ENCODE measurements at regions not wholly inside any gene's neighbourhood (a gene's known extent, or its start where the extent isn't known, plus 50 kb on each side); places are given as distances from the start of the nearest gene placed in this dataset.

GRCh38 chr13:90415902-90416301, 931.6 kb upstream of the MIR17HG start:
- H3K27me3 ChIP-seq: no peaks in the 10 kb centered on the region

GRCh38 chr13:90416519-90416918, 931.0 kb upstream of the MIR17HG start:
- 63% methylated on average over 5 of the region's 5 CpGs for WGBS (ENCODE audit: insufficient coverage, low coverage, low lambda C conversion rate, missing lambda C conversion rate)
- TF ChIP-seq POLR2A (IDR thresholded peaks at IDR 0.05) (no peak), CTCF (IDR thresholded peaks at IDR 0.05) (no peak)
- no peak for ATAC-seq
- no peaks in the 10 kb centered on the region for H3K4me1 ChIP-seq
- H3K36me3 ChIP-seq: no peaks in the 10 kb centered on the region
- intact Hi-C loops (cut with DNase I): no loop called here
- no peak overlapping the region for H3K27ac ChIP-seq
- DNase-seq: no peak
- H3K9me3 ChIP-seq: no peaks in the 10 kb centered on the region
- H3K27me3 ChIP-seq: no peaks in the 10 kb centered on the region
- H3K4me3 ChIP-seq: no peak overlapping the region

More at GRCh38 chr13:90415902-90416301, 931.6 kb upstream of the MIR17HG start:
- no peak for TF ChIP-seq CTCF (IDR thresholded peaks at IDR 0.05)
- TF ChIP-seq POLR2A (IDR thresholded peaks at IDR 0.05): no peak
- WGBS (ENCODE audit: insufficient coverage, low coverage, low lambda C conversion rate, missing lambda C conversion rate): 32% methylated on average over 3 of the region's 3 CpGs
- no peaks in the 10 kb centered on the region for H3K4me1 ChIP-seq
- H3K9me3 ChIP-seq: no peaks in the 10 kb centered on the region
- intact Hi-C loops (cut with DNase I): no loop called here
- DNase-seq: no peak
- no peak overlapping the region for H3K27ac ChIP-seq
- no peak for ATAC-seq
- no peak overlapping the region for H3K4me3 ChIP-seq
- no peaks in the 10 kb centered on the region for H3K36me3 ChIP-seq

- H3K9me3 ChIP-seq: no peaks in the 10 kb centered on the region
- no peak for ATAC-seq
- TF ChIP-seq CTCF (IDR thresholded peaks at IDR 0.05): no peak
- no peak for TF ChIP-seq POLR2A (IDR thresholded peaks at IDR 0.05)
- intact Hi-C loops (cut with DNase I): no loop called here
- no peaks in the 10 kb centered on the region for H3K27me3 ChIP-seq
- H3K27ac ChIP-seq: no peak overlapping the region
- no peaks in the 10 kb centered on the region for H3K4me1 ChIP-seq
- WGBS (ENCODE audit: insufficient coverage, low coverage, low lambda C conversion rate, missing lambda C conversion rate): 59% methylated on average over 1 of the region's 1 CpG
- H3K4me3 ChIP-seq: no peak overlapping the region
- DNase-seq: no peak
- no peaks in the 10 kb centered on the region for H3K36me3 ChIP-seq
These were observed 930.5 kb upstream of the MIR17HG start for GRCh38 chr13:90416938-90417337.

GRCh38 chr13:90420683-90421082, 926.8 kb upstream of the MIR17HG start:
- Histone ChIP-seq H3K4me3 (no peak overlapping the region), H3K27me3 (no peaks in the 10 kb centered on the region), H3K36me3 (no peaks in the 10 kb centered on the region), H3K27ac (no peak overlapping the region), H3K9me3 (no peaks in the 10 kb centered on the region), H3K4me1 (no peaks in the 10 kb centered on the region)
- intact Hi-C loops (cut with DNase I): no loop called here
- 58% methylated on average over 2 of the region's 2 CpGs for WGBS (ENCODE audit: insufficient coverage, low coverage, low lambda C conversion rate, missing lambda C conversion rate)
- TF ChIP-seq POLR2A (IDR thresholded peaks at IDR 0.05) (no peak), CTCF (IDR thresholded peaks at IDR 0.05) (no peak)
- no peak for ATAC-seq
- no peak for DNase-seq
